GM19035 (cell line): ENCODE measurements at regions not wholly inside any gene's neighbourhood (a gene's known extent, or its start where the extent isn't known, plus 50 kb on each side); places are given as distances from the start of the nearest gene placed in this dataset.
"Not testable (repeated sequence)": the region's sequence is repeated elsewhere in the genome, so short reads cannot be mapped to it uniquely, and the experiment has no call there.

Experiments used
- ATAC-seq: cut with Tn5 transposase; IDR thresholded peaks from one replicate; pipeline ENCODE4 v1.9.1; 2021; ENCODE audit not compliant: unreplicated experiment

DNA sequence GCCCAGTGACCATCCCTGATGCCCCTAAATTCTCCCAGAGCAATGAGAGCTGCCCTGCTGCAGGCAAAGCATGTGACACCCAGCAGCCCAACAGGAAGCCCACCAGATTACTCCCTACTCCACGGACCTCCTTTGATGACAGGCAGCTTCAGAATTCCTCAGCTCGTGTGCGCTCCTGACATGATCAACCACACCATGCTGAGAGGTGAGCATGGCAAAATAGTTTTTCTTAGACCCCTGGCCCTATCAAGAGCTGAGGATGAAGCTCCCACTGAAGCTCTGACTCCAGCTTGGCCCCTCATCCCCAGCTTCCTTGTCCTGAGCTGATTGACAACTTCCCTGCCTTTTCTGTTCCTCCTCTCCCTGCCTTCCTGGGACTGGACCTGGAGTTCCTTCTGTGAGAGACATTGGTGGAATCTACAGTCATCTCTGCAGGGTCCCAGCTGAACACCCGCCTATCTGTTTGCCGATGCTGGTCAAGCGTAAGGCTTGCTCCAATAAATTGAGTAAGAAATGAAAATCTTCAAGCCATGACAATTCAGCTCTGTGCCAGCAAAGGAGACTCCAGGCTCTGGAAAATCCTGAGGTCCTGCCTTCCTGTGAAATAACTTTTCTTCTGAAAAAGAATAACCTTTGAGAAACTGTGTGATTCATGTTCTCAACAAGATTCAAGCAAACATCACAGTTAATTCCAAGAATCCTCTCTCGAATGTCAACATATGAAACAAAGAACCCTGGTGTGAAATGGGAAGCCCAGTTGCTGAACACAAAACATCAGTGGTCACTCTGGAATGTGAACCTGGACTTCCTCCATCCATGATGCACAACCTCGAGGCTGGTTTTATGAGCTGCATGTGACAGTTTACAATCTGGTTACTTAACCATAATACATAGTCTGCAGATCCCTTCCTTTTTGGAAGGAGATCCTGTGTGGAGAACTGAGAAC is 201.1 kb downstream of the SPP2 start:
- ATAC-seq, result no peak

DNA sequence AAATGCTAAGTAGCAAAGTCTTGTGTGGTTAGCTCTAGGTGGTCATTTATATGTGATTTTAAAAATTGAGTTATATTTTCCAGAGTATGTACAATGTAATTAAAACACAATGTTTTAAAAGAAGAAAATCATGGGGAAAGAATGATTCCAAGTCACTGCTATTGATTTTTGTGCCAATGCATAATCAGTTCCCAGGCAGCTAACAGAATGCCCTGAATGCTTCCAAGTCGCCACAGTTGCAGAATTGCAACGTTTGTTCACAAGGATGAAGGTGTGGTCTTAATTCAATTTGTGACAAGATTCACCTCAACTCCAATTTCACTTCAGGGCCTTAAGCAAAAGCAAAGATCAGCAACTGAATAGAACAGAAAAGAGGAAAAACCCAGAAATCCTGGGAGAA is 200.4 kb downstream of the SPP2 start:
- no peak for ATAC-seq

DNA sequence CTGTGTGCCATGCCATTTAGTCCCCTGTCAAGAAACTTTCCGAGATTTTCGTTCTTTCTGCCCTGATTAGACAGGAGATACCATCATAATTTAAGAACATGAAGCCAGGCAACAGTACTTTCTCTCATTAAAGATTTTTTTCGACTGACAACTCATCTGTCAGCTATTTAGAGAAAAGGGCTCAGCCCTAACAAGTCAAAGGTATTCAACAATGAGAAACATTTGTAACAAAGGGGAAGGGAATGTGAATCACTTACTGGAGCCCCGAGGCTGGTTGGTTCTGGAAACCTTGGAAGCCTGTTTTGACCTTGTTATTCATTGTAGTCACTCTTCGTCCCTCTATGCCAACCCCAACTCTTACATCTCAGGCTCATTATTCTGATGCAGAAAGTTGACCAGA is 199.4 kb downstream of the SPP2 start:
- ATAC-seq, result no peak

DNA sequence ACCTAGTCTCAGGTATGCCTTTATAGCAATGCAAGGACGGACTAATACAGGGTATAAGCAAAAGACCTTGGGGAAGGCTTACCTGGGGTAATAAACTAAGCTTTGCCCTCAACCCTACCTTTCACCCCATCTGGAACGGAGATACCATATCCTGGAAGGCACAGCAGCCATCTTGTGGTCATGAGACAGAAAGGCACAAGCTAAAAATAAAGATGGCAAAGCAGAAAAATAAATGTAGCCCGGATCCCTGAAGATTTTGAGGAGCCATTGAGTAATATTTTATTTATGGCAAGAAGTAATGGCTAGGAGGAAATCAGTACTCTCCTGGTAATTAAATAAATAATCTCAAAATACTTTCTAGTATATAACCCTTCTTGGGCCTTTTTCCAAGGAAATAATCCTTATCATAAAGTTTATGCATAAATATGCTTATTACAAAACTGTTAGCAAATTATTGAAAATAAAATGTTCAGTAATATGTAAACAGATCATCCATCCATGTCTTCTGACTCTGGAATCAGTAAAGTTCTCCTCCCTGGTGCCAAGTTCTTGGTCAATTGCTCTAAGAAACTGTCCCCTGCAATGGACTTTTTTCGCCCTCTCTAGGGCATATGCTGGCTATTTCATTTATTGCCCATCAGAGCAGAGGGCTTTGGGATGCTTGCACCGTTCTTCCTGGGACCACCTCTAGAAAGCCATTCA is 198.7 kb downstream of the SPP2 start:
- no peak for ATAC-seq

DNA sequence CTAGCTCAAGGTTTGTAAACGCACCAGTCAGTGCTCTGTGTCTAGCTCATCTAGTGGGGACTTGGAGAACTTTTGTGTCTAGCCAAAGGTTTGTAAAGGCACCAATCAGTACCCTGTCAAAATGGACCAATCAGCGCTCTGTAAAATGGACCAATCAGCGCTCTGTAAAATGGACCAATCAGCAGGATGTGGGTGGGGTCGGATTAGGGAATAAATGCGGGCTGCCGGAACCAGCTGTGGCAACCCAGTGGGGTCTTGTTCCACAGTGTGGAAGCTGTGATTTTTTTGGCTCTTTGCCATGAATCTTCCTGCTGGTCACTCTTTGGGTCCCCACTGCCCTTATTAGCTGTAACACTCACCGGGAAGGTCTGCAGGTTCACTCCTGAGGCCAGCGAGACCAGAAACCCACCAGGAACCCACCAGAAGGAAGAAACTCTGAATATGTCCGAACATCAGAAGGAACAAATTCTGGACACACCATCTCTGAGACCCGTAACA is 197.8 kb downstream of the SPP2 start:
- not testable (repeated sequence) for ATAC-seq

DNA sequence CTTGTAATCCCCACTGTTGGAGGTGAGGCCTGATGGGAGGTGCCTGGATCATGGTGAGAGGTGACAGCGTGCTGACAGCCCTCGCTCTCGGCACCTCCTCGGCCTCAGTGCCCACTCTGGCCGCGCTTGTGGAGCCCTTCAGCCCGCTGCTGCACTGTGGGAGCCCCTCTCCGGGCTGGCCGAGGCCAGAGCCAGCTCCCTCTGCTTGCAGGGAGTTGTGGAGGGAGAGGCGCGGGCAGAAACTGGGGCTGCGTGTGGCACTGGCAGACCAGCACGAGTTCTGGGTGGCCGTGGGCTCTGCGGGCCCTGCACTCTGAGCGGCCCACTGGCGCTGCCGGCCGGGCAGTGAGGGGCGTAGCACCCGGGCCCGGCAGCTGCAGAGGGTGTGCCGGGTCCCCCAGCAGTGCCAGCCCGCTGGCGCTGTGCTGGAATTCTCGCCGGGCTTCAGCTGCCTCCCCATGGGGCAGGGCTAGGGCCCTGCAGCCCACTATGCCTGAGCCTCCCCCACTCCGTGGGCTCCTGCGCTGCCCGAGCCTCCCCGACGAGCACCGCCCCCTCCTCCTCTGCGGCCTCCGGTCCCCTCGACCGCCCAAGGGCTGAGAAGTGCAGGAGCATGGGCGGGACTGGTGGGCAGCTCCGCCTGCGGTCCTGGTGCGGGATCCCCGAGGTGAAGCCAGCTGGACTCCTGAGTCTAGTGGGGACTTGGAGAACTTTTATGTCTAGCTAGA is 197.1 kb downstream of the SPP2 start:
- ATAC-seq, result no peak

DNA sequence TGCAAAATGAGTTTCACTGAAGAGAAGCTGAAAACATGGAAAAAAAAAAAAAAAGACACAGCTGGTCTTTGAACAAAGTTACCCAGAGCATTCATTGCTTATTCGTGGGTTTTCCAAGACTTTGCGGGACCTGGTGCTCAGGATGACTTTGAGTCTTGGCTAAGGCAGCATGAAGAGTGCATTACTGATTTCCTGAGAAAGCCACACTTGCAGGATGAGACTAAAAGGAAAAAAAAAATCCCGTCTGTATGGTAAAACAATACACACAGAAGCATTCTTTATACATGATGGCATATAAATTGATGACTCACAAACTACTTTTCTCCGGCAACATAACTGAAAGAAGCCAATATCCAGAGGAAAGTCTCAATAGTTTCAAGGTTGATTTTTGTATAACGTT is 195.4 kb downstream of the SPP2 start:
- no peak for ATAC-seq

DNA sequence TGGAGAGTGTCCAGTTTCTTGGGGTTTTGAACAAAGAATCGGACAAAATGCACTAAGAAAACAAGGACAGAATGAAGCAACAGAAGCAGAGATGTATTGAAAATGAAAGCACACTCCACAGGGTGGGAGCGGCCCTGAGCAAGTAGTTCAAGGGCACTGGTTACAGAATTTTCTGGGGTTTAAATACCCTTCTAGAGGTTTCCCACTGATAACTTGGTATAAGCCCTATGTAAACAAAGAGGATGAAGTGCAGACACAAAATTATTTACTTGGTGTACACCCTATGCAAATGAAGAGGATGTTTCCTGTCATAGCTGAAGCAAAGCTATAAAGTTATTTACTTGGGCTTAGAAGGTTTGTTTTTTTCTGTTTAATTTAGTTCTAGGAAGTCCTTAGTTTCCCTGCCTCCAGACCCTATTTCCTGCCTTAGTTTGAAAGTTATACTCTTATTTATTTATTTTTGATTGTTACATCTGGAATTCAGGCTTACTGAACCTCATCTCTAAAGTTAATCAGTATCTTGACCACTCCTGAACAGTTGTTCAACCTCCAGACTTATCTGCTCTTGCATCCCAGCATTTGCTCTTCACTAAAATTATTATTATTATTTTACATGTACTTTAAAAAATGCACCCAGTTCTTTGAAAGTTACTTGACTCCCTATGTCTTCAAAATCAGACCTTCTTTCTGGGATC is 193.5 kb downstream of the SPP2 start:
- ATAC-seq, result no peak

DNA sequence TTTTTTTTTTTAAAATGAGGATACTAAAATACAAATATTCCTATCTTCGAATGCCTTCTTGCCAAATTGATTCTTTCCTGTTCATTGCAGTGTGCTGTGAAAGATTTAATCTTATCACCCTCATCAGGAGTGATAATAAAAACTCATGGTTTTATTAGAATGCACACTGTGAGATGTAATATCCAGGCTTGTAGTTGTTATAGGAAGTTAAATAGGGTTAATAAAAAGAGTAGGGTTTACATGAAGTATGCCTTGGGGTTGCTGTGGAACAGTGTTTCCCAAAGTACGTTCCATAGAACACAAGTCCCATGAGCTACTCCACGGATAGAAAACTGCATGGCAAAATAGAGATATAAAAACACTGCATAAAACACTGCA is 191.9 kb downstream of the SPP2 start:
- no peak for ATAC-seq

DNA sequence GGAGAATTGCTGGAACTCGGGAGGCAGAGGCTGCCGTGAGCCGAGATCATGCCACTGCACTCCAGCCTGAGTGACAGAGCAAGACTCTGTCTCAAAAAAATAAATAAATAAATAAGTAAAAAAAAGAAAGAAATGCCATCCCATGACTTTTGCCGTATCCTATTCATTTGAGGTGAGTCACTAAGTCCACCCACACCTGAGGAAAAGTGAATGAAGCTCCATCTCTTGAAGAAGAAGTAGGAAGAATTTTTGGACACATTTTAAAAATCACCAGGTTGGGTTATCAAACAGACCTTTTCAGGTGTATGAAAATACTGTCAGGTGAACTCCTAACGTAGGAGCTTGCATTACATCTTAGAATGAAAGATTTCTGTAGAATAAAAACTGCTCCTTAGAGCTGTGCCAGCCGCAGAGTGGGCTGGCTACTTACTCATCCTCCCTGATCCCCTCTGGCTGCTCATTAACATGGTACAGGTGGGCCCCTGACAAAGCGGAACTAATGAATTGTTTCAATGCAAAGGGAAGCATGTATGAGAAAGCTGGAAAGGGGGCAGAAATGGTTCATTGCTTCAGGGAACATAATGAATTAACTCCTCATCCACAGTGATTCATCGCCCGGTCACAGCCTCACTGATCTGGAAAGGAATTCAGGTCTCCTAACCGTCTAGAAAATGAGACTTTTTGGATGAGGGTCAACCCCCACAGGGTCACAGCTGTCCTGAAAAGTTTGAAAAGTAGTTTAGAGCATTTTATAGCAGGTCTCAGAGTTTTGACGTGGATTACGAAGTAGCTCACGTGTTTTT is 191.4 kb downstream of the SPP2 start:
- no peak for ATAC-seq

DNA sequence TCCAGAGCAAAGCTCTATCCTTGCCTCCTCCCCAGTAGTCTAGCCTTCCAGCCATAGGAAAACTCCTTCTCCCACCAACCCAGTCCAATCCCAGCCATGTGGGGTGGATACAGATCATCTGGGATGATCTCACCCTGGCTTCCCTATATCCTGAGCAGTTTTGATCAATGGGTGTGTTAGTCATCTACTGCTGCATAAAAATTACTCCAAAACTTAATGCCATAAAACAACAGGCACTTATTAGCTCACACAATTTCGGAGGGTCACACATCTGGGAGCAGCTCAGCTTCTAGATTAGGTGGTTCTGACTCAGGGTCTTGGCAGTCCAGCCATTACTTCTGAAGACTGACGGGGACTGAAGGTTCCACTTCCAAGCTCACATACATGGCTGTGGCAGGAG is 190.4 kb downstream of the SPP2 start:
- ATAC-seq, result no peak

DNA sequence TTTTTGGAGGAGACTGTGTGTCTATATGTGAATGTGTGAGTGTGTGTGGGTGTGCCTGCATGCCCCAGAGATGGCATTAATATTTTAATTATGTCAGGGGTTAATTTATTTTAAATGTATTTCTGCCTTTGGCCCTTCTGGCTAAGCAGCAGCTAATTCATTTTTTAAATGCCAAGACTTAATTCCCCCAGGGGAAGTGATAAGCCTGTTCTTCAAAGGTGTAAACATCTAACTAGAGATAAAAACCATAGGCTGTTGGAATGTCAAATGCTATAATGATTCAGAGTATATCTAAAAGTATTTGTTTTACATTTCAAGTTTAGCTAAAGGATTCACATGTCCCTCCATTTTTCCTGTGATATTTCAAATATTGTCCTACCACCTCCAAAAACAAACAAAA is 184.7 kb downstream of the SPP2 start:
- no peak for ATAC-seq

DNA sequence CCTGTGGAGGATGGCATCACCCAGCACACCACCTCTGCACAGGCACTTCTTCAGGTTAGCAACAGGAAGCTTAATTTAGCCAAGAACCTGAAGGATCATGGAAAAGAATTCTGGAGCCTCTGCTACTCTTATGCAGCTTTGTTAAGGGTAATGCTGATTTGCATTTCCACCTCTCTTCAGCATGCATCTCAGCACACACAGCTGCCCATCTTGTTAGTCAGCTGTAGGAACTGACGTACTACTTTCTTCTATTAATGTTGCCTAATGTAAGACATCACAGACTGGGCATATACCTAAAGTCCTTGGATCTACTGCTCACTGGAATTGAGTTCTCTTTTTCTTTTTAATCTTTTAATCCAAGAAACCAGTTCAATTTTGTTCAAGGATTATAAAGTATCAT is 181.0 kb downstream of the SPP2 start:
- ATAC-seq, result no peak

DNA sequence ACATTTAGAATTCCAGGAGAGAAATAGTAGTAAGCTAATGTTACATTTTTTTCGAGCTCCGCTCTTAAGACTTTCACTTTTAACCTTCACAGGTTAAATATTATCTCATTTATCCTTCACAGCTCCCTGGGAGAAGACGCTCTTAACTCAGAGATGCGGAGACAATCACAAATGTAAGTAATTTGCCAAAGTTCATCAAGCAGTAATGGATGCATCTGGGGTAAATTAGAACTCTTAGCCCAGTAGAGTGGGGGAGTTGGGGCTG is 168.5 kb downstream of the SPP2 start:
- ATAC-seq, result no peak

DNA sequence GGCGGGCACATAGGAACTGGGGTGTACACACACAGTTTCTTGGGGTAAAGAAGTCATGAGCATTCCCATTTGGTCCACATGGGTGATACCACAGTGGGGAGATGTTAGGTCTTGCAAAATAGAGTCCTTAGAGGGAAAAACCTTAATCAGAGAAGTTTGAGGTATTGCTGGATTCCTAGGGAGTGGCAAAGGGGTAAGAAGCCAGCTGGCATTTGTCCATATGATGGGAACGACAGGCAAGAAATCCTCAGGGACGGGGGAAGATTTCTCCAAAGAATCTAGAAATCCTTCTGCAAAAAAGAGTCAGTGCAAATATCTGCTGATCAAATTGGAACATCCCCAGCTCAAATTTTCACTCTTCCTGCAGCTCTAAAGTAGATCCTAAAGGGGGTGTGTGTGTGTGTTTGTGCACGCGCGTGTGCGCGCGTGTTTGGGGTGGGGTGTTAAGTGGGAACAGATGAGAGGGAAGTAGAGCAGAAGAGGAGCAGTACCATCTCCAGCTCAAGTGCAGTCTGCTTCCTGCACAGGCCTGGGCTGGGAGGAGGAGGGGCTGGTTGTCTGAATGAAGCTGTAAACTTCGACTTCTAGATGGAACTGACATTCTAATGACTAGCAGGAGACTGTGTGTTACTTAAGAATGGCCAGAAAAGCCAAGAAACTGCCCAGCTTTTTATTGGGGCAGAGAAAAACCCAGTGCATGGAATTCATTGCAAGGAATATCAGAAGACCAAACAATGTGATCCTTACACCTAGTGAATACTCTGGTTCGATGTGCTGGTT is 168.0 kb downstream of the SPP2 start:
- no peak for ATAC-seq

DNA sequence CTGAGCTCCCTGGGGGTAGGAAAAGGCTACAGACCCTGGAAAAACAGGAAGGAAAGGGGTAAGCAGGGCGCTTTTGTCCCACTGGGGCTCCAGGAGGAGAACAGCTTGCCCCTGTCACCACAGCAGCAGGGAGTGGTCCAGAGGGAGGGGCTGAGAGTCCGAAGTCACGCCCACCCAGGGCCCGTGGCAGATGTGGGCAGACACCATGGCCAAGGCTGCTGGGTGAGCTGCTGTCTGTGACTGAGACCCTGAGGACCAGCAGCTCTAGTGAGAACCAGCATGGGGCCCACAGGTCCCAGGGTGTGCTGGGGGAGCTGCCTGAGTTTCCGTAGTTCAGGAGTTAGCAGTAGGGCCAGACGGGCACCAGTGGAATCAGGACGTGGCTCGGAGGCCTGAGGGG is 162.0 kb downstream of the SPP2 start:
- ATAC-seq, result no peak

DNA sequence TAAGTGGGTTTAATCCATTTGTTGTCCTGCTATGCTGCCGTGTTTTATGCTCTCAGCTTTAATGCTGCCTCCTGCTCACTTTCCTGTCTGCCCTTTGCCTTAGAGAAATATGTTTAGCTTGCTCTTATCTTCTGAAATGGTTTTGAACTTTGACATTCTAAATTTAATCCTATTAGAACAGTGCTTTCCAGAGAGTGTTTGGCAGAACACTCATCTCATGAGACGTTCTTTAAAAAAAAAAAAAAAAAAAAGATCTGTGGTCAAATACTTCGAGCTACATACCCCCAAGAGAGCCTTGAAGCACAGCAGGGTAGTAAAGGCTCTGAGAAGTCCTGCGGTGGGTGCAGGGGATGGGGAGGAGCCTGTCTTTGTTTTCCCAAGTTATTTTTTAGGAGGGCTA is 161.3 kb downstream of the SPP2 start:
- no peak for ATAC-seq

DNA sequence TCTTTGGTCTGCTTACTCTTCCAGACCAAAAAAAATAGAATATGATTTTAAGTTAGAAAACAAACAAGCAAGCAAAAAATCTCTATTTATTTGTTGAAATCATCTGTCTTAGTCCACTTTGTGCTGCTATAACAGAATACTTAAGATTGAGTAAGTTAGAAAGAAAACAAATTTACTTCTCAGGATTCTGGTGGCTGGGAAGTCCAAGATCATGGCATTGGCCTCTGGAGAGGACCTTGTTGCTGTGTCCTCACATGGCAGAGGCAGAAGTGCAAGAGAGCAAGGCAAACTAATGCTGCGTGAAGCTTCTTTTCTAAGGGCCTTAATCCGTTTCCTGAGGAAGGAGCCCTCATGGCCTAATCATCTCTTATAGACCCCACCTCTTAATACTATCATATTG is 156.2 kb downstream of the SPP2 start:
- ATAC-seq, result no peak

DNA sequence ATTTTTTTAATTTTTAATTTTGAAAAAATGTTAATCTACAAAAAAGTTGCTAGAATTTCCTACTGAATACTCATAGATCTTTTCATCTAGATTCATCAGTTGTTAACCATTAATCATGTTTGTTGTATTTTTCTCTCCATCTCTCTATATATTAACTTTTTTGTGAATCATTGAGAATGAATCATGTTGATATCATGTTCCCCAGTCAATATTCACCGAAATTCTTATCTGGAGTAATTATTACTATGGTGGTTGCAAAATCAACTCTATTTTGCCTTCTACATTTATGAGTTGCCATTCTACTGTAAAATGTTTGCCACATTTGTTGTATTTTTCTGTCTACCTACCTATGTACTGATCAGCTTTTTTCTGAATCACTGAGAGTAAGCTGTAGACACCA is 154.0 kb downstream of the SPP2 start:
- ATAC-seq, result no peak
